Head of caudate nucleus (tissue), 42 donors: ENCODE measurements at regions not wholly inside any gene's neighbourhood (a gene's known extent, or its start where the extent isn't known, plus 50 kb on each side); places are given as distances from the start of the nearest gene placed in this dataset.
"Not testable (repeated sequence)": the region's sequence is repeated elsewhere in the genome, so short reads cannot be mapped to it uniquely, and the experiment has no call there.

Source experiments
- DNase-seq, 42 donors: peaks; one replicate each; pipeline versions ENCODE4 v3.0.0 to v3.0.0-alpha.2; 2020 to 2021; ENCODE audit warnings: mixed read lengths in 7 of 42
- intact Hi-C: fragments of 100-400 bp; cut with DNase I; formaldehyde crosslinking; loops from one replicate; pipeline ENCODE4 v1.15.0; 2022

DNA sequence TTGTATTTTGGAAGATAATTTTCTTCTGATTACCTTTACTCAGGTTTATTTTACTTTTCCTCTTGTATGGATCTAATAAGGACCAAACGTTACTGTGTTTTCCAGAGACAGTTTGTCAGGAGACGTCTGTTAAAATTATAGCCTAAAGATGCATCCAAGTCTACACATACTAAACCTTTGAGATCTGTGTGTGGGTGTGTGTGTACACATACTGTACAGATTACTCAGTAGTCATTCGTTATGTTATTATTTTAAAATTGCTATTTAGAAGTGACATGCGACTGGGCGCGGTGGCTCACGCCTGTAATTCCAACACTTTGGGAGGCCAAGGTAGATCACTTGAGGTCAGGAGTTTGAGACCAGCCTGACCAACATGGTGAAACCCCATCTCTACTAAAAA lies 51.6 kb upstream of the CNTLN start:
- no peak for DNase-seq
- intact Hi-C loops, result no loop called here

DNA sequence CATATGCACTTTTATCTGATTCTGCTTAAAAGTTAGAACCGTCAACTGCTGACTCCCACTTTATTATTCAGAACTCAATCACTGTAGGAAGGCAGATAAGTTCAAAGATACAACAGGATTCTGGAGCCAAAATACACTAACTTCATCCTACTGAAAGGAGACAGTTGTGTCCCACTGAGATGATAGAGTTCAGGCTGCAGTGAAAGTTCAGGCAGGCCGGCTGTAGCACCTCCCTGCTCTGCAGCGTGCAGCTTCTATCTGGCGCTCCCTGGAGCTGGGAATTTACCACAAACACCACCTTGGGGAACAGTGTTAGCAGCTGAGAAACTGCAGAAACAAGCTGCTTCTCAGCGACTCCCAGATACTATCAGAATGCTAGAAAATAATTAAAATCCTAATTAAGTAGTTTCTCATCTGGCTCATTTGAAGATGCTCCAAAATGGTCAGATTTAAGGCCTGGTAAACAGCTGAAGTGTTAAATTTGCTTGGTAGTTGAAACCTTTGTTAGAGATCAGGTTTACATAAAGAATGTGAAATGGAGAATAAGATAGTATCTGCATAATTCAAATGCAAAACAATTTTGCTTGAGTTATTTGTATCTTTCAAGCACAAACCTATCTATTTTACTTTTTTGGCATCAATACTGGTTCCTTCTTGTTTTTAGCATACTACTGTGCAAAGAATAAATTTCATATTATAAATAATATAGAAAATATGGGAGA lies 52.3 kb upstream of the CNTLN start:
- peak in 1 of 42 donors; percentile 5 for DNase-seq
- intact Hi-C loops, result no loop called here

DNA sequence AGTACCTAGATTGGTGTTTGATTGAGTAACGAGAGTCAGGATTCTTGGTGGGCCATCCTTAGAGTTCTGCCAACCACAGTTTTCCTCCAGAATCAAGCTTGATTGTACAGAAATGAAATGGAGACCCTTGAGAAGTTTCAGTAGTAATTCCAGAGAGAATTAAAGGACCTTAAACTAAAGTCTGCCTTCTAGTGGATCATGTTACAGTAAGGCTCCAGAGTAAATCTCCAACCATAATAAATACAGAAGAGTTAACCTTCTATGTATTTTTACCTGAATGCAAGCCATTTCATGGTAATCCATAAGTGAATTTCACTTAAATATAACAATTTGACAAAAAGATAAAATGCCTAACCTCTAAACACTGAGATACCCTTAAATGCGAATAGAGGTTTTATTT lies 53.0 kb upstream of the CNTLN start:
- DNase-seq, result no peak
- intact Hi-C loops, result no loop called here

- intact Hi-C loops, result no loop called here
- no peak for DNase-seq
Observed at GRCh38 chr9:17081351-17081750, 53.5 kb upstream of the CNTLN start.

DNA sequence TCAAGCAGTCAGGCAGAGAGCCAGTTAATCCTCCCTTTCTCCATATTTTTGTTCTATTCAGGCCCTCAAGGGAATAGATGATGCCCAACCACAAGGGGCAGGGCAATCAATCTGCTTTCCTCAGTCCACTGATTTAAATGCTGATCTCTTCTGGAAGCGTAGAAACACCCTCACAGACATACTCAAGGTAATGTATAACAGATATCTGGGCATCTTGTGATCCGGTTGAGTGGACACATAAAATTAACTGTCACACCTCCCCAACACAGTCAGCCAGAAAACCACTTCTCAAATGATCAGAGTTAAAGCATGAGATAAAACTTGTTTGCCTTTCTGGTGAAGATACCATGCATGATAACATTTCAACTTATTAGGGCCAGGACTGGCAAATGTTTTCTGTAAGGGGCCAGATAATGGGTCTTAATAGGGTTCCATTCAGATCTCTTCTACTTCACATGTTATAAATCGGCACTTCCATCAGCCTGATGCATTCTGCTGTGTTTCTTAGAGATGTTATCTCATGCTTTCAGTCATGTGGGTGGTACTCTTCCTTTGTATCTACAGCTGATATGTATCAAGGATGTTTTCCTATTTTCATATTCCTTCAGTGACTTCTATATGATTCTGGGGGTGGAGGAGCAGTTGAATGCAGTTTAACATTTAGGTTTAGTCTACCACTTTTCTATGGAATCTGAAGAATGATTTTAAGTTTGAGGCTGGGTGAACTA lies 58.9 kb upstream of the CNTLN start:
- intact Hi-C loops, result no loop called here

GRCh38 chr9:17075146-17075757 lies 59.6 kb upstream of the CNTLN start:
- DNase-seq, result no peak
- intact Hi-C loops, result no loop called here

More for the DNA sequence above, 58.9 kb upstream of the CNTLN start:
- no peak for DNase-seq

DNA sequence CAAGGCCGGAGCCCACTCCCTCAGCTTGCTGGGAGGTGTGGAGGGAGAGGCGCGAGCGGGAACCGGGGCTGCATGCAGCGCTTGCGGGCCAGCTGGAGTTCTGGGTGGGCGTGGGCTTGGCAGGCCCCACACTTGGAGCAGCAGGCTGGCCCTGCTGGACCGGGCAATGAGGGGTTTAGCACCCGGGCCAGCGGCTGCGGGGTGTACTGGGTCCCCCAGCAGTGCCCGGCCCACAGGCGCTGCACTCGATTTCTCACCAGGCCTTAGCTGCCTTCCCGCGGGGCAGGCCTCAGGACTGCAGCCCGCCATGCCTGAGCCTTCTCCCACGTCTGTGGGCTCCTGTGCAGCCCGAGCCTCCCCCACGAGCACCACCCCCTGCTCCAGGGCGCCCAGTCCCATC lies 62.3 kb upstream of the CNTLN start:
- intact Hi-C loops, DNase-seq: not testable (repeated sequence)

DNA sequence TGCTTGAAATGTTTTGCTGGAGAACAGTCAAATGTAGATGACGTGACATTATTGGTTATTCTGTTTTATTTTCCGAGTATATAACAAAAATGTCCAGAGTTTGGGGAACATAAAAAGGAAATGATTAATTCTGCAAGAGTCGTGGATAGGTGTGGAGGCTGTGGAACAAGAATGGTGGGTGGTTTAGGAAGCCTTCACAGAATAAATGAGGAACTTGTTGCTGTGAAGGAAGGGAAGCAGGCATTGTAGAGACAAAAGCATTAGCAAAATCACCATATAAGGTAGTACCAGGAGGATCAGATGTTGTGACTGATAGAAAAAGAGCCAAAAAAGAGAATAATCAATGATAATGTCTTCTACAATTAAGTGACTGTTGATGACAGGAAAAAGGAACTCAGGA lies 66.2 kb upstream of the CNTLN start:
- DNase-seq, result no peak
- intact Hi-C loops, result no loop called here

GRCh38 chr9:17065062-17065461 lies 69.8 kb upstream of the CNTLN start:
- DNase-seq, result no peak
- intact Hi-C loops, result no loop called here

- intact Hi-C loops, result no loop called here
- DNase-seq, result no peak
Observed at GRCh38 chr9:17064558-17064957, 70.3 kb upstream of the CNTLN start.

DNA sequence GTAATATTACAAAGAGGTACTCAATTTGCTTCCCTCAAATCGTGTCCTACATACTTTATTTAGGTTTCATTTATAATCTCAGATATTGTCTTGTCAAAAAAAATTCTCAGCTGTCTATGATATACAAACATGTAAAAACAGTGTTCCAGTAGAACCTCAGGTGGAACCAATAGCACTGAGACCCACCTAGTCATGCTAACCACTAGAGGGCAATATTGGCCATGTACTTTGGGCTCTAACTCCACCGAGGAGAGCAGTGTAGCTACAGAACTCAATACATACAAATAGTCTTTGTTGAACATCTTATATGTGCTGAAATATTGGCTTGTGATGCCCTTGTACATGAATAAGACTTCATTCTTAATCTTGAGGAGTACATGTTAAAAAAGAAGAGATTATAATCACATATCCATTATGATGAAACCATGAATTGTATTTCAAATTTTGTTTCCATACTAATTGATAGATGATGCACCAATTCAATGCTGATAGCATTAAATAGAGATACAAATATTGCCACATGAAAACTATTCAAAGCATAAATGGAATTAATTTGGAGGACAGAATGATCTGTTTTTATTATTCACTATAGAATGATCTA lies 71.2 kb upstream of the CNTLN start:
- intact Hi-C loops, result no loop called here
- DNase-seq, result peak in 13 of 42 donors; percentile 10 to 51 (median 26)

DNA sequence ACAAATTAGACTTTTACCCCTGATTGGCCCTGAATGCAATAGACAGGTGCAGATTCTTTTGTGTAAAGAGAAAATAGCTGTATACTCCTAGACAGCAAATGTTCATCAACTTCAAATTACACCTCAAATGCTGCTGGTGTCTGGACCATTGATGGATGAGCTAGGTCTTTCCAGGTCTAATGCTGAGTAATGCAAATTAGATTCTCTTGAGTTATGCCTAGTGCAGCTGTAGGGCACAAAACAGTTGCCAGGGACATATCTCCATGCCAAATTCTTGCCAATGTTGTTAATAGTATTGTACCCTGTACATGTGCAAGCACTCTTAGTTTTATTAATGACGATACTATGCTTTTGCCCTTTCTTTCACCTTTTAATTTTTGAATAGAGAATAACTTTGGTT lies 72.3 kb upstream of the CNTLN start:
- no peak for DNase-seq
- intact Hi-C loops, result no loop called here

GRCh38 chr9:17060450-17060849 lies 74.4 kb upstream of the CNTLN start:
- intact Hi-C loops, result no loop called here
- DNase-seq, result no peak

DNA sequence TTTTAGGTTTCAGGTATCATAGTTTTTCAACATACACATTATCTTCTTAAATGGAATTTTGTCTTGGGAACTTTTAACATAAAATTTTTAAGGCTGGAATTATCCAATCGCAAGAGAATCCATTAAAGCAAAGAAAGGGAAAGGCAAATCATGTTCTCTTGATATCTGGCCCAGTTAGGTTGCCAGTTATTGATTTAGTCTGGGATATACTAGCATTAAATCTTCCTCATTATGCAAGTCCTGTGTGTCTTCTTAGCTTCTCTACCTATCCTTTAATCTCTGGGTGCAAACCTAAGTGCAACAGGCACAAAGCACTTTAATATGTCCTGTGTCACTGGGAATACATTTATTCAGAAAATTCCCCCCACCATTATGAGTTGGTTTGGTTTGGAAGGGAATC lies 75.4 kb upstream of the CNTLN start:
- intact Hi-C loops, result no loop called here
- no peak for DNase-seq

- no peak for DNase-seq
- intact Hi-C loops, result no loop called here
Observed at GRCh38 chr9:17057729-17058128, 77.1 kb upstream of the CNTLN start.

DNA sequence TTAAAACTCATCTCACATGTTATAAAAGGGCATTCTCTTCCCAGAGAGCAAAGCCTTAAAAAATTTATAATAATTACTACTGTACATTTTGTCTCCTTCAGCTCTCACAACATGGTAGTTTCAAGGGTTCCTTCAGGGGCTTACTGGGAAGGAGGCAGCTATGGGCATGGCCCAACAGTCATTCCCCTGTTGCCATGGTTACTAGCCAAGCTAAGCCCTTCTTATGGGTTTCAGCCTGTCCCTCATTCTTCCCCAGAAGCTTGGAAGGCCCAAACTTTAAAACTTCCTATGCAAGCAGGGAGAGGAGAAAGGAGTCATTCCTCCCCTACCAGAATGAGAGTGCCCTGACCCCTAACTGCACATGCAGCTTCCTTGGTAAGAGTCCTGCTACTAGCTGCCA lies 82.2 kb upstream of the CNTLN start:
- intact Hi-C loops, result no loop called here
- DNase-seq, result no peak

GRCh38 chr9:17045381-17045940 lies 89.4 kb upstream of the CNTLN start:
- intact Hi-C loops, result no loop called here

DNA sequence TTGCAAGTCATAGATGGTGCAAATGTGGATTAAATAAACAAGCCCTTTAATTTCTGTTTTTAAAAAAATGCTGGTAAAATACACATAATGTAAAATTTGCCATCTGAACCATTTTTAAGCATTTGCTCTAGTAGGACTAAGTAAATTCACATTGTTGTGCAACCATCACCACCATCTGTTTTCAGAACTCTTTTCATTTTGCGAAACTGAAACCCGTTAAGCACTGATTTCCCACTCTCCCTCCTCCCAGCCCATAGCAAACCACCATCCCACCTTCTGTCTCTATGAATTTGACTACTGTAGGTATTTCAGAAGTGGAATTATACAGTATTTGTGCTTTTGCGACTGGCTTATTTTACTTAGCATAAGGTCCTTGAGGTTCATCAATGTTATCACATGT lies 103.3 kb upstream of the CNTLN start:
- DNase-seq, result no peak
- intact Hi-C loops, result no loop called here

More at GRCh38 chr9:17045381-17045940, 89.4 kb upstream of the CNTLN start:
- DNase-seq, result no peak

DNA sequence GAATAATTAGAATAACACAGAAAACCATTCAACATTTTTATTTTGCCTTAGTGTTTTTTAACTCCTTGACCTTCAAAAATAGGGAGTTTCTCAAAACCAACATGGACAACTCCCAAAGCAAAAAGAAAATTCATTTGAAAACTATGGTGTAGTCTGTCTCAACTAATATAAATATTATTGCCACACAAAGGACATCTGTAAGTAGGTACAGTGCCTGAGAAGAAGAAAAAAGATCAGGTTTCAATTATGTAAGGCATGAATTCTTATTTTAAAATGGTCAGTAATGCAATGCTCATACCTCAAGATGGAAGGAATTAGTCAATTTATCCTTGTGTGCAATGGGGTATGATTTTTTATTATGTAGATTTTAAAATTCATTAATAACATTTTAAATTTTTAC lies 109.6 kb upstream of the CNTLN start:
- intact Hi-C loops, result no loop called here

GRCh38 chr9:17024129-17024528 lies 110.7 kb upstream of the CNTLN start:
- DNase-seq, result no peak
- intact Hi-C loops, result no loop called here

More for the DNA sequence above, 109.6 kb upstream of the CNTLN start:
- no peak for DNase-seq
